CD14-positive monocyte (primary cell): ENCODE measurements at regions not wholly inside any gene's neighbourhood (a gene's known extent, or its start where the extent isn't known, plus 50 kb on each side); places are given as distances from the start of the nearest gene placed in this dataset.
"Not testable (repeated sequence)": the region's sequence is repeated elsewhere in the genome, so short reads cannot be mapped to it uniquely, and the experiment has no call there.

ENCODE experiments used
- DNase-seq, 3 donors: peaks; one replicate each; pipeline ENCODE4 v3.0.0-alpha.2; 2011 to 2022
- H2AFZ ChIP-seq: 2 replicates; pipeline ENCODE4 v1.6.0; 2012; ENCODE audit warnings: mild to moderate bottlenecking, low read depth, low read length, inconsistent platforms; ENCODE audit not compliant: insufficient read depth, poor library complexity, severe bottlenecking
- H3K27ac ChIP-seq, 2 donors: 1 replicate in 1 of 2; 2 replicates in 1 of 2; pipeline ENCODE4 v1.5.1; 2012 to 2013; ENCODE audit warnings: low read length in 2 of 2, control low read depth in 1 of 2, inconsistent platforms in 1 of 2, low read depth in 1 of 2, mild to moderate bottlenecking in 1 of 2
- H3K27me3 ChIP-seq, 2 donors: one replicate each; pipeline versions ENCODE4 v1.6.0 to v1.6.1; 2011 to 2013; ENCODE audit warnings: low read length in 2 of 2; ENCODE audit not compliant: control insufficient read depth in 2 of 2, insufficient read depth in 2 of 2
- H3K36me3 ChIP-seq, 2 donors: replicated peaks in 1 of 2; 1 replicate in 1 of 2; 2 replicates in 1 of 2; pipeline versions ENCODE4 v1.5.1 to v1.6.1; 2012 to 2013; ENCODE audit warnings: low read length in 2 of 2, control low read depth in 1 of 2, inconsistent platforms in 1 of 2, mild to moderate bottlenecking in 1 of 2; ENCODE audit not compliant: insufficient read depth in 2 of 2, control insufficient read depth in 1 of 2
- H3K4me1 ChIP-seq, 2 donors: 1 replicate in 1 of 2; 2 replicates in 1 of 2; pipeline versions ENCODE4 v1.5.1 to v1.6.1; 2012 to 2013; ENCODE audit warnings: low read length in 2 of 2, control low read depth in 1 of 2, inconsistent platforms in 1 of 2, mild to moderate bottlenecking in 1 of 2, moderate library complexity in 1 of 2; ENCODE audit not compliant: insufficient read depth in 2 of 2, control insufficient read depth in 1 of 2
- H3K4me2 ChIP-seq: replicated peaks from 2 replicates; pipeline ENCODE3; 2012; ENCODE audit warnings: low read length, moderate library complexity, mild to moderate bottlenecking; ENCODE audit not compliant: poor library complexity, severe bottlenecking; ENCODE audit errors: extremely low read depth
- H3K4me3 ChIP-seq, 3 experiments: fragments of 200-600 bp in 1 of 3; sonication (generic) in 1 of 3; replicated peaks in 1 of 3; 1 replicate in 2 of 3; 2 replicates in 1 of 3; pipeline ENCODE4 v1.5.1; 2011 to 2013; ENCODE audit warnings: low read length in 3 of 3, mild to moderate bottlenecking in 3 of 3, control low read depth in 2 of 3, low read depth in 2 of 3, inconsistent platforms in 1 of 3, moderate library complexity in 1 of 3
- H3K79me2 ChIP-seq: 2 replicates; pipeline ENCODE4 v1.6.0; 2012; ENCODE audit warnings: mild to moderate bottlenecking, control low read depth, inconsistent platforms, low read length, moderate library complexity; ENCODE audit not compliant: insufficient read depth
- H3K9ac ChIP-seq: 2 replicates; pipeline ENCODE4 v1.6.0; 2017; ENCODE audit warnings: low read length, mild to moderate bottlenecking; ENCODE audit not compliant: insufficient read depth, poor library complexity, severe bottlenecking
- H3K9me3 ChIP-seq, 2 donors: replicated peaks in 1 of 2; 1 replicate in 1 of 2; 2 replicates in 1 of 2; pipeline versions ENCODE4 v1.5.1 to v1.6.1; 2012 to 2013; ENCODE audit warnings: low read length in 2 of 2, control low read depth in 1 of 2; ENCODE audit not compliant: control insufficient read depth in 1 of 2, insufficient read depth in 1 of 2
- H4K20me1 ChIP-seq: 2 replicates; pipeline ENCODE4 v1.6.0; 2012; ENCODE audit warnings: mild to moderate bottlenecking, low read length, control low read depth, moderate library complexity; ENCODE audit not compliant: insufficient read depth
- H3K27ac Mint-ChIP-seq, 7 donors: one replicate each; pipeline ENCODE4 v1.8.0; 2020; ENCODE audit warnings: mild to moderate bottlenecking in 7 of 7, mixed read lengths in 7 of 7, moderate library complexity in 6 of 7, inconsistent platforms in 2 of 7
- H3K27me3 Mint-ChIP-seq, 3 donors: one replicate each; pipeline ENCODE4 v1.8.0; 2021 to 2022; ENCODE audit warnings: low read depth in 3 of 3, mild to moderate bottlenecking in 3 of 3, mixed read lengths in 3 of 3, moderate library complexity in 3 of 3, inconsistent platforms in 1 of 3
- H3K36me3 Mint-ChIP-seq, 2 donors: one replicate each; pipeline ENCODE4 v1.8.0; 2020; ENCODE audit warnings: mixed read lengths in 2 of 2, inconsistent platforms in 1 of 2, mild to moderate bottlenecking in 1 of 2
- H3K4me1 Mint-ChIP-seq: one replicate; pipeline ENCODE4 v1.8.0; 2020; ENCODE audit warnings: mild to moderate bottlenecking, mixed read lengths
- H3K4me3 Mint-ChIP-seq, 2 donors: one replicate each; pipeline ENCODE4 v1.8.0; 2020; ENCODE audit warnings: mild to moderate bottlenecking in 2 of 2, mixed read lengths in 2 of 2, moderate library complexity in 1 of 2
- H3K9me3 Mint-ChIP-seq, 7 donors: one replicate each; pipeline ENCODE4 v1.8.0; 2020 to 2022; ENCODE audit warnings: mixed read lengths in 7 of 7, mild to moderate bottlenecking in 6 of 7, moderate library complexity in 6 of 7, inconsistent platforms in 2 of 7
- WGBS: methylation state at CpG from one replicate; pipeline ENCODE4 v1.1.5; 2013; ENCODE audit warnings: missing lambda C conversion rate; ENCODE audit not compliant: insufficient coverage; 5-methylcytosine and 5-hydroxymethylcytosine counted together
- intact Hi-C, 2 donors: fragments of 100-400 bp; cut with micrococcal nuclease; formaldehyde crosslinking; loops; one replicate each; pipeline versions ENCODE4 v1.15.0 to v1.15.1; 2023
- TF ChIP-seq, protein P1 (sequence below): fragments of 200-600 bp; IDR thresholded peaks from one replicate; pipeline ENCODE4 v1.8.0; 2022; ENCODE audit warnings: antibody characterized with exemption, mild to moderate bottlenecking

- Mint-ChIP-seq H3K27me3 (no peaks in the 10 kb centered on the region), H3K9me3 (peaks cover 0 to 9% (median 2%) of the 10 kb centered on the region in 7 donors)
These were observed 1601.0 kb upstream of the NUDT12 start for GRCh38 chr5:105163547-105163946.

DNA sequence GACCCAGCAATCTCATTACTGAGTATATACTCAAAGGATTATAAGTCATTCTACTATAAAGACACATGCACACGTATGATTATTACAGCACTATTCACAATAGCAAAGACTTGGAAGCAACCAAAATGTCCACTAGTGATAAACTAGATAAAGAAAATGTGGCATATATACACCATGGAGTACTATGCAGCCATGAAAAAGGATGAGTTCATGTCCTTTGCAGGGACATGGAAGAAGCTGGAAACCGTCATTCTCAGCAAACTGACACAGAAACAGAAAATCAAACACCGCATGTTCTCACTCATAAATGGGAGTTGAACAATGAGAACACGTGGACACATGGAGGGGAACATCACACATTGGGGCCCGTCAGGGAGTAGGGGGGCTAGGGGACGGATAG is 1600.0 kb upstream of the NUDT12 start:
- H3K9me3 ChIP-seq, H3K27me3 ChIP-seq, H3K36me3 Mint-ChIP-seq, H2AFZ ChIP-seq, H3K9ac ChIP-seq, H3K79me2 ChIP-seq, H3K27ac ChIP-seq, H3K4me1 ChIP-seq, H3K4me3 ChIP-seq, H4K20me1 ChIP-seq, H3K36me3 ChIP-seq, H3K27ac Mint-ChIP-seq, H3K4me2 ChIP-seq, intact Hi-C loops, H3K27me3 Mint-ChIP-seq, H3K4me1 Mint-ChIP-seq, DNase-seq, H3K4me3 Mint-ChIP-seq: not testable (repeated sequence)
- H3K9me3 Mint-ChIP-seq = peaks cover 0 to 11% (median 2%) of the 10 kb centered on the region in 7 donors
- no CpG with 5 or more reads among the region's 6 CpGs for WGBS

More at GRCh38 chr5:105163547-105163946, 1601.0 kb upstream of the NUDT12 start:
- H3K4me1 ChIP-seq = no peaks in the 10 kb centered on the region
- Mint-ChIP-seq H3K36me3 (no peaks in the 10 kb centered on the region), H3K27ac (no peak overlapping the region), H3K4me3 (no peak overlapping the region), H3K4me1 (no peaks in the 10 kb centered on the region)
- no peaks in the 10 kb centered on the region for H3K36me3 ChIP-seq
- H4K20me1 ChIP-seq = no peaks in the 10 kb centered on the region
- no peaks in the 10 kb centered on the region for H3K79me2 ChIP-seq
- no peak overlapping the region for H3K4me3 ChIP-seq
- no peak overlapping the region for H2AFZ ChIP-seq
- peaks cover 0 to 5% of the 10 kb centered on the region in 2 donors for H3K9me3 ChIP-seq
- H3K9ac ChIP-seq = no peak overlapping the region
- intact Hi-C loops = no loop called here
- DNase-seq = no peak
- TF ChIP-seq, protein P1, sequence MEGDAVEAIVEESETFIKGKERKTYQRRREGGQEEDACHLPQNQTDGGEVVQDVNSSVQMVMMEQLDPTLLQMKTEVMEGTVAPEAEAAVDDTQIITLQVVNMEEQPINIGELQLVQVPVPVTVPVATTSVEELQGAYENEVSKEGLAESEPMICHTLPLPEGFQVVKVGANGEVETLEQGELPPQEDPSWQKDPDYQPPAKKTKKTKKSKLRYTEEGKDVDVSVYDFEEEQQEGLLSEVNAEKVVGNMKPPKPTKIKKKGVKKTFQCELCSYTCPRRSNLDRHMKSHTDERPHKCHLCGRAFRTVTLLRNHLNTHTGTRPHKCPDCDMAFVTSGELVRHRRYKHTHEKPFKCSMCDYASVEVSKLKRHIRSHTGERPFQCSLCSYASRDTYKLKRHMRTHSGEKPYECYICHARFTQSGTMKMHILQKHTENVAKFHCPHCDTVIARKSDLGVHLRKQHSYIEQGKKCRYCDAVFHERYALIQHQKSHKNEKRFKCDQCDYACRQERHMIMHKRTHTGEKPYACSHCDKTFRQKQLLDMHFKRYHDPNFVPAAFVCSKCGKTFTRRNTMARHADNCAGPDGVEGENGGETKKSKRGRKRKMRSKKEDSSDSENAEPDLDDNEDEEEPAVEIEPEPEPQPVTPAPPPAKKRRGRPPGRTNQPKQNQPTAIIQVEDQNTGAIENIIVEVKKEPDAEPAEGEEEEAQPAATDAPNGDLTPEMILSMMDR = no peak
- no peaks in the 10 kb centered on the region for H3K27me3 ChIP-seq
- H3K4me2 ChIP-seq = no peak overlapping the region
- H3K27ac ChIP-seq = no peak overlapping the region
